Activated T-cell treated with anti-CD3 and anti-CD28 coated beads, Interleukin-2, amount 50 U/mL, for 4 hours (primary cell): ENCODE measurements at regions not wholly inside any gene's neighbourhood (a gene's known extent, or its start where the extent isn't known, plus 50 kb on each side); places are given as distances from the start of the nearest gene placed in this dataset.

Experiments used
- ATAC-seq, 2 donors: fragments of 200-7000 bp; cut with Tn5 transposase; one replicate each; pipeline ENCODE4 v1.10.0; 2021
- DNase-seq: peaks from one replicate; pipeline ENCODE4 v3.0.0-alpha.2; 2020
- H3K27me3 Mint-ChIP-seq: one replicate; pipeline ENCODE4 v1.8.0; 2021; ENCODE audit warnings: low read depth, mixed read lengths
- H3K36me3 Mint-ChIP-seq: one replicate; pipeline ENCODE4 v1.8.0; 2022; ENCODE audit warnings: mixed read lengths; ENCODE audit not compliant: insufficient read depth
- H3K4me1 Mint-ChIP-seq: one replicate; pipeline ENCODE4 v1.8.0; 2021; ENCODE audit warnings: low read depth, mixed read lengths
- H3K4me3 Mint-ChIP-seq: one replicate; pipeline ENCODE4 v1.8.0; 2021; ENCODE audit warnings: mild to moderate bottlenecking, moderate library complexity, mixed read lengths
- H3K9me3 Mint-ChIP-seq: one replicate; pipeline ENCODE4 v1.8.0; 2021; ENCODE audit warnings: mixed read lengths

GRCh38 chr13:108360139-108360538, 90.6 kb downstream of the TNFSF13B start:
- no peak overlapping the region for H3K4me3 Mint-ChIP-seq
- H3K27me3 Mint-ChIP-seq: peaks cover 5% of the 10 kb centered on the region
- DNase-seq (no peak), ATAC-seq (no peak)
- no peaks in the 10 kb centered on the region for H3K36me3 Mint-ChIP-seq
- H3K9me3 Mint-ChIP-seq: no peaks in the 10 kb centered on the region
- H3K4me1 Mint-ChIP-seq: peaks cover 5% of the 10 kb centered on the region

- ATAC-seq (no peak), DNase-seq (no peak)
- Mint-ChIP-seq H3K4me1 (peaks cover 5% of the 10 kb centered on the region), H3K4me3 (no peak overlapping the region), H3K9me3 (no peaks in the 10 kb centered on the region), H3K36me3 (no peaks in the 10 kb centered on the region), H3K27me3 (peaks cover 5% of the 10 kb centered on the region)
Observed at GRCh38 chr13:108361769-108362168, 92.3 kb downstream of the TNFSF13B start.

GRCh38 chr13:108363666-108364065, 94.1 kb downstream of the TNFSF13B start:
- Mint-ChIP-seq H3K36me3 (no peaks in the 10 kb centered on the region), H3K9me3 (no peaks in the 10 kb centered on the region), H3K4me3 (no peak overlapping the region), H3K4me1 (peaks cover 5% of the 10 kb centered on the region), H3K27me3 (peaks cover 5% of the 10 kb centered on the region)
- DNase-seq (no peak), ATAC-seq (no peak)

- peaks cover 5% of the 10 kb centered on the region for H3K4me1 Mint-ChIP-seq
- H3K4me3 Mint-ChIP-seq: no peak overlapping the region
- DNase-seq (no peak), ATAC-seq (no peak)
- H3K9me3 Mint-ChIP-seq: no peaks in the 10 kb centered on the region
- H3K27me3 Mint-ChIP-seq: peaks cover 5% of the 10 kb centered on the region
- no peaks in the 10 kb centered on the region for H3K36me3 Mint-ChIP-seq
Observed at GRCh38 chr13:108365255-108365654, 95.7 kb downstream of the TNFSF13B start.

GRCh38 chr13:108368250-108368905, 98.9 kb downstream of the TNFSF13B start:
- H3K9me3 Mint-ChIP-seq: peaks cover 5% of the 10 kb centered on the region
- peaks cover 5% of the 10 kb centered on the region for H3K4me1 Mint-ChIP-seq
- H3K4me3 Mint-ChIP-seq: no peak overlapping the region
- DNase-seq (no peak), ATAC-seq (no peak)
- no peaks in the 10 kb centered on the region for H3K36me3 Mint-ChIP-seq
- no peaks in the 10 kb centered on the region for H3K27me3 Mint-ChIP-seq

- Mint-ChIP-seq H3K4me3 (no peak overlapping the region), H3K36me3 (no peaks in the 10 kb centered on the region), H3K27me3 (no peaks in the 10 kb centered on the region), H3K4me1 (peaks cover 5% of the 10 kb centered on the region), H3K9me3 (peaks cover 5% of the 10 kb centered on the region)
- DNase-seq: no peak
- no peak for ATAC-seq
Observed at GRCh38 chr13:108369412-108369811, 99.9 kb downstream of the TNFSF13B start.

GRCh38 chr13:108375034-108375433, 105.5 kb downstream of the TNFSF13B start:
- no peak overlapping the region for H3K4me3 Mint-ChIP-seq
- no peaks in the 10 kb centered on the region for H3K4me1 Mint-ChIP-seq
- DNase-seq (no peak), ATAC-seq (no peak)
- peaks cover 5% of the 10 kb centered on the region for H3K9me3 Mint-ChIP-seq
- no peaks in the 10 kb centered on the region for H3K27me3 Mint-ChIP-seq
- H3K36me3 Mint-ChIP-seq: no peaks in the 10 kb centered on the region

GRCh38 chr13:108375772-108376171, 106.3 kb downstream of the TNFSF13B start:
- Mint-ChIP-seq H3K4me3 (no peak overlapping the region), H3K27me3 (no peaks in the 10 kb centered on the region), H3K9me3 (peaks cover 5% of the 10 kb centered on the region), H3K36me3 (no peaks in the 10 kb centered on the region), H3K4me1 (no peaks in the 10 kb centered on the region)
- ATAC-seq (no peak), DNase-seq (no peak)

- ATAC-seq: no peak
- H3K4me3 Mint-ChIP-seq: no peak overlapping the region
- H3K4me1 Mint-ChIP-seq: no peaks in the 10 kb centered on the region
- no peaks in the 10 kb centered on the region for H3K36me3 Mint-ChIP-seq
- no peaks in the 10 kb centered on the region for H3K27me3 Mint-ChIP-seq
- peaks cover 5% of the 10 kb centered on the region for H3K9me3 Mint-ChIP-seq
- no peak for DNase-seq
Observed at GRCh38 chr13:108376308-108376707, 106.8 kb downstream of the TNFSF13B start.

- no peaks in the 10 kb centered on the region for H3K27me3 Mint-ChIP-seq
- H3K4me1 Mint-ChIP-seq: no peaks in the 10 kb centered on the region
- no peak overlapping the region for H3K4me3 Mint-ChIP-seq
- no peaks in the 10 kb centered on the region for H3K36me3 Mint-ChIP-seq
- DNase-seq (no peak), ATAC-seq (no peak)
- H3K9me3 Mint-ChIP-seq: no peaks in the 10 kb centered on the region
Observed at GRCh38 chr13:108377646-108378206, 108.2 kb downstream of the TNFSF13B start.

GRCh38 chr13:108383667-108384066, 114.1 kb downstream of the TNFSF13B start:
- H3K4me3 Mint-ChIP-seq: no peak overlapping the region
- DNase-seq: no peak
- H3K4me1 Mint-ChIP-seq: no peaks in the 10 kb centered on the region
- no peaks in the 10 kb centered on the region for H3K27me3 Mint-ChIP-seq
- ATAC-seq: no peak
- no peaks in the 10 kb centered on the region for H3K36me3 Mint-ChIP-seq
- H3K9me3 Mint-ChIP-seq: no peaks in the 10 kb centered on the region

- Mint-ChIP-seq H3K4me1 (no peaks in the 10 kb centered on the region), H3K36me3 (no peaks in the 10 kb centered on the region), H3K4me3 (no peak overlapping the region), H3K27me3 (no peaks in the 10 kb centered on the region), H3K9me3 (no peaks in the 10 kb centered on the region)
- no peak for ATAC-seq
- no peak for DNase-seq
Observed at GRCh38 chr13:108387156-108387555, 117.6 kb downstream of the TNFSF13B start.

- no peak for DNase-seq
- Mint-ChIP-seq H3K4me1 (peaks cover 7% of the 10 kb centered on the region), H3K9me3 (peaks cover 5% of the 10 kb centered on the region), H3K4me3 (no peak overlapping the region), H3K27me3 (no peaks in the 10 kb centered on the region), H3K36me3 (no peaks in the 10 kb centered on the region)
- no peak for ATAC-seq
Observed at GRCh38 chr13:108402850-108403249, 133.3 kb downstream of the TNFSF13B start.

GRCh38 chr13:108407495-108407894, 138.0 kb downstream of the TNFSF13B start:
- peaks cover 6% of the 10 kb centered on the region for H3K9me3 Mint-ChIP-seq
- peaks cover 50% of the 10 kb centered on the region for H3K4me1 Mint-ChIP-seq
- H3K4me3 Mint-ChIP-seq: no peak overlapping the region
- H3K36me3 Mint-ChIP-seq: no peaks in the 10 kb centered on the region
- ATAC-seq: peak; percentile 46 to 53
- H3K27me3 Mint-ChIP-seq: no peaks in the 10 kb centered on the region
- DNase-seq: no peak

- DNase-seq: no peak
- ATAC-seq: no peak
- no peaks in the 10 kb centered on the region for H3K27me3 Mint-ChIP-seq
- no peak overlapping the region for H3K4me3 Mint-ChIP-seq
- peaks cover 9% of the 10 kb centered on the region for H3K9me3 Mint-ChIP-seq
- peaks cover 55% of the 10 kb centered on the region for H3K4me1 Mint-ChIP-seq
- no peaks in the 10 kb centered on the region for H3K36me3 Mint-ChIP-seq
Observed at GRCh38 chr13:108408672-108409071, 139.2 kb downstream of the TNFSF13B start.
